ENCODE measurements at regions not wholly inside any gene's neighbourhood (a gene's known extent, or its start where the extent isn't known, plus 50 kb on each side); places are given as distances from the start of the nearest gene placed in this dataset.
"Not testable (repeated sequence)": the region's sequence is repeated elsewhere in the genome, so short reads cannot be mapped to it uniquely, and the experiment has no call there.

DNA sequence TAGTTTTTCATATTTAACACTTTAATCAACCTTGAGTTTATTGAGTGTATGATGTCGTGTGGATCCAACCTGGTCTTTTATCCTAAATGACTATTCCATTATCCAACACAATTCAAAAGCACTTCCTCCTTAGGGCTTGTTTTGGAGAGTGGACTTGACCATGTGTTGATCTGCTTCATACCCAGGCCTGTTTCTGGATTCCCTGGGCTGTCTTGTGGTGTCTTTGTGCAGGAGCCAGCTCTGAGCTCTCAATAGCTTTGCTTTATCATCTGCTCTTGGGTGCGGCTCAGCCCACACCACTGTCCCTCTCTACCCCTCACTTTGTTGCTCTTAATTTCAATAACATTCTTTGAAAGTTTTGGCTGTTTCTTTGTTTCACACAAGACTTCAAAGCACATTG is 70.9 kb upstream of the CHST15 start:
- peak; percentile 63 for DNase-seq (ENCODE audit: low spot score)

DNA sequence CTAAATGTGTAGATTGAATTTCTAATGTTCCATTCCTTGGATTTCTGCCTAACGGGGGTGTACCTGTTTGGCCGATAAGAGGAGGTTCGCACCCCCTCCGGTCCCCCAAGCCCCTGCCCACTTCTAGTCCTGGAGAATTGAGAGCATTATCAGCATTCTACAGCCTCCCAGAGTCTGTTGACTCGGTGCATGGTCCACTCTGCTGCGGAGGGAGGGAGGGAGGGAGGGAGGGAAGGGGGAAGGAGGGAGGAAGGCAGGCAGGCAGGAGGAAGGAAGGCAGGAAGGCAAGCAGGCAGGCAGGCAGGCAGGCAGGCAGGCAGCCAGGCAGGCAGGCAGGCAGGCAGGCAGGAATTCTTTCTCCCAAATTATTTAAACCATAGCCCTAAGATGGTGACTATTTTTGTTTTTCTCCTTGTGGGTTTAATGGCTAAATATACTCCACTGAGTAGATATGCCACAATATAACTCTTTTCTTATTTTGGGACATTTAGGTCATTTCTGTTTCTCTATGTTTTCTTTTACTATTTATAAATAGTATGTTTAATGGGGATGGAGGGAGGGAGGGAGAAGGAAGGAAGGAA is 69.5 kb upstream of the CHST15 start:
- no peak for DNase-seq (ENCODE audit: low spot score)

DNA sequence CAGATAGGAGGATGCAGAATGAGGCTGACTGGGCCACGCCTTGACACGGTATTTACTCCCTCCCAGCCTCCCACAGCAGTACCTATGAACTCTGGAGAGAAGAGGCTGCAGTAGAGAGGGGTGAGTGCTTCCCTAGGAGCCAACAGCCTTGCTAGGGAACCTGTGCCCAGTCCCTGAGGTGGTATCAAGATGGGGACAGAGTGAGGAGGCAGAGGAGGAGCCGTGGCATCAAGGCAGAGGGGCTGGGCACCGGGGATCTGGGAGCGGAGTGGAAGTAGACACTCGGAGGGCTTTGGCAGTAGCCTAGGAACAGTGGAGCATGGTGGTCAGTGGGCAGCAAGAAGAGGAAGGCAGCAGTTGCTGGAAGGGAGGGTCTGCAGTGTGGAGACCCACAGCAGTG is 68.7 kb upstream of the CHST15 start:
- DNase-seq (ENCODE audit: low spot score): no peak

DNA sequence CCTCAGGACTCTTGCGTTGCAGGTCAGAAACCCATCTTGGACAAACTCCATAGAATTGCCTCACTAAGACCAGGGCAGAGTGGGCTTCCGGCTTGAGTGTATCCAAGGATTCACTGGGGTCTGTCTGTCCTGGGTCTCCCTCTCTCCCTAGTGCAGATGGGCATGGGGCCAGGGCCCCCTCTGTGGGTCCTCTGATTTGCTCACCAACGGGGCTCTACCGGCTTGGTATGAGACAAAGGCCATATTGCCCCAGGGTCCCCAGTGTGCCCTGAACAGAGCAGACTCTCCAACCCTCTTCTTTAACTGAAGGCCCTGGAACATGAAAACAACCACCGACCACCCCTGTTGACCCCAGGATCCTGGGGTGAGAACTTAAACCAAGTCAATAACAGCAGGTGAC is 68.2 kb upstream of the CHST15 start:
- no peak for DNase-seq (ENCODE audit: low spot score)

DNA sequence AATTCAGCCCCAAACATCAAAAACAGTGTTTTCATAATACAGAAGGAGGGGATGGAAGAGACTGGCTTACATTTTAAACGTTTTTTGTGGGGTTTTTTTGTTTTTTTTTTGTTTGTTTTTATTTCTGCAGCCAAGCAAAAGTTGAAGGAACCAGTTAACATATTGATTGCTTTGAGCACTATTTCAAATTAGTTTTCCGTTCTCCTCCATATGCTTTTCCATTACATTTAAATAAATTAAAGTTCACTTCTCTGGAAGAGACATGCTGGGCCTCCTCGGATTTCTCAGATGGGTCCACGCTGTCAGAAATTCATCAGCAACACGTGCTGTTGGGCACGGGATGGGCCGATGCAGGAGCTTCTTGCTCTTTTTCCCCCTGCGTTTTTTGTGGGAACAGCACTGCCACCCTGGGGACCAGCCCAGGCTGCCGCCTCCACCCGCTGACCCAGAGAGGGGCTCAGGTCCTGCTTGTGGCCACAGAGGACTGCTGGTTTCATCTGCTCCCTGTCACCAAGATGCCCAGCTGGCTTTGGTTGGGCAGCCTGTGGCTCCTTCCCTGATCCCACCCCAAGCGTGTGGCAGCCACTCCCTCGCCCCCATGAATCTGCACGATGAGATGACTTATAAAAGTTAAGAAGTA is 67.7 kb upstream of the CHST15 start:
- DNase-seq (ENCODE audit: low spot score): no peak

DNA sequence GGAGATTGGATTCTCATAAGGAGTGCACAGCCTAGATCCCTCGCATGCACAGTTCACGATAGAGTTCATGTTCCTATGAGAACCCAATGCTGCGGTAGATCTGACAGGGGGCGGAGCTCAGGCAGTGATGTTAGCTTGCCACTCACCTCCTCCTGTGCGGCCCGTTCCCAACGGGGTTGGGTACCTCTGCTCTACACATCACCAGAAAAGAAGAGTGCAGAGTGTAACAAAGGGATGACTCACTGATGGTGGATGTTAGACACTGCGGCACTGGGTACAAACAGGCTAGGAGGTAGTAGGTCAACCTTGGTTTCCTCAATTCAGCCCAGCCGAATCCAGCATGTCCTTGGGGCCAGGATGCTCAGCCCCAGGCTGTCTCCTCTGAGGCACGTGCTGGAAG is 66.8 kb upstream of the CHST15 start:
- no peak for DNase-seq (ENCODE audit: low spot score)

DNA sequence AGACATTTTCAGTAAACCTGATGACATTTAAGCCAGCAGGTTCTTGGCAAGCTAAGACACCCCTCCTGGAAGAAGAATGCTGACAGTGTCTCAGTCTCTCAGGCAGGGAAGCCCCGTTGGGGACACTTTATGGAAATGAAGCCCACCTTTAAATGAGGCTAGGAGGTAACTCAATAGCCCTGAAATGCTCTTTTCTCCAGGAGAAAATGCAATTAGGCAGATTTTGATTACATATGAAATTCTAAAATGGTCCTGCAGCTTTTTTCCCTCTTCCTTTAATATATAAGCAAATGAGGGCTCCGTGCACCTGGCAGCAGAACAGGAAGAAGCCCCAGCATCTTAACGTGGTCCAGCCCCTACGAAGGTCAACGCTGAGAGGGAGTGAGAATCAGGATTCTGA is 65.8 kb upstream of the CHST15 start:
- no peak for DNase-seq (ENCODE audit: low spot score)

DNA sequence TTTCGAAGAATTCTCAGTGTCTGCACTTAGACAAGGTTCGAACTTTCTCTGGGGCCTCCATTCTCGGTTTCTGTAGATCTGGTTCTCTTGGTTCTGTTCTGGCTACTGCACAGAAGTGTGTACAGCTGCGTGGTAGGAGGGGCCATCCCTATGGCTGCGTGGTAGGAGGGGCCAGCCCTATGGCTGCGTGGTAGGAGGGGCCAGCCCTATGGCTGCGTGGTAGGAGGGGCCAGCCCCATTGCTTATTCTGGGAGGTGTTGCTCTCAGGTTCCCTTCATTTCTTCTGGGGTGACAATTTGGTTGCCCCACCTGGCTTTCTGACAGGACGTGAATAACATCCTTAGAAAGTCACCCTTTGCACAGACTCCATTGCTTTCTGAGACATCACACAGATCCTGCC is 65.2 kb upstream of the CHST15 start:
- no peak for DNase-seq (ENCODE audit: low spot score)

DNA sequence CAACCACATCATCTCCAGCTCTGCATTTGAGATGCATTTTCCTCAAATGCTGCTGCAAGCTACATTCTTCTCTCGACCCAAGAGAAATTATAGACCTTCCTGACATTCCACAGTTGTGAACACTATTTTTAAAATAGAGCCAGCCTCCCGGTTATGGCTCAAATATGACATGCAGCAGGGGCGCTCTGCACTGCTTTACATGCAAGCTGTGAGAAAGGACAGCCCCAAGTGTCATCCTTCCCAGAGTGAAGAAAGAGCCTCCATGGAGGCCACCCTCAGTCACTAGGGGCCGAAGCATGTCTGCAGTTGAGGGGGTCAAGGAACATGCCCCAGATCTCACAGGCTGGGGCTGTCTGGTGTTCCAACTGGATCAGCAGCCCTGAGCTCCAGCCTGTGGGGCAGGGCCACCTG is 63.9 kb upstream of the CHST15 start:
- no peak for DNase-seq (ENCODE audit: low spot score)

DNA sequence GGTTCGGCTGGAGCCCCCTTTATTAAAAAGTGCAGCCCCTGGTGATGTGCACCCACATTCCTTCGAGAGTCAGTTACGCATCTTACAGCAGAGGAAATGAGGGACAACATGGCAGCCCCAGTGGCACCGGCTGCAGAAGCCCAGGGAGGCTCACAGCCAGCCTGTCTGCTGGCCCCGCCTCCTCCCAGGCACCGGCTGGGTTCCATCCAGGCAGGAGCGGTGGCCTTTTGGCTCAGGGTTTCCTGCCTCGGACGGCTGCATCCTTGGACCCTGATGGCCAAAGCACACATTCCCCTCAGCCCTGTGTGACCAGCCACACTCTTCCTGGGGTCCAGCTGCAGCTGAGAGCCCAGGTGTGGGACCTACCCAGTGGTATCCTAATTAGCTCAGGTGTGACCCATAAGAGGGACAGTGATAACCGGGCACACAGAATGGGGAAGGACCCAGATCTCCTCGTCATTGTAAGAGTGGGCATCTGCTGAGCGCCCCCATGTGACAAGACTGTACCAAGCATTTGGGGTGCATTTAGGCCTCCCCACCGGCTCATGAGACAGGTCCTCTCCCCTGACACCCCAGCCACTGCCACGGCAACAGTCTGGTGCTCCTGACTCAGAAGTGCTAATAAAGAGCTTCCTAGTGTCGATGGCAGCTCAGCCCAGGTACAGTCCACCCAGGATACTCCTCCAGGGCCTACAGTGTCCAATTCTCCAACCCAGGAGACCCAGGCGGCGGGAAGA is 63.3 kb upstream of the CHST15 start:
- DNase-seq (ENCODE audit: low spot score): no peak

DNA sequence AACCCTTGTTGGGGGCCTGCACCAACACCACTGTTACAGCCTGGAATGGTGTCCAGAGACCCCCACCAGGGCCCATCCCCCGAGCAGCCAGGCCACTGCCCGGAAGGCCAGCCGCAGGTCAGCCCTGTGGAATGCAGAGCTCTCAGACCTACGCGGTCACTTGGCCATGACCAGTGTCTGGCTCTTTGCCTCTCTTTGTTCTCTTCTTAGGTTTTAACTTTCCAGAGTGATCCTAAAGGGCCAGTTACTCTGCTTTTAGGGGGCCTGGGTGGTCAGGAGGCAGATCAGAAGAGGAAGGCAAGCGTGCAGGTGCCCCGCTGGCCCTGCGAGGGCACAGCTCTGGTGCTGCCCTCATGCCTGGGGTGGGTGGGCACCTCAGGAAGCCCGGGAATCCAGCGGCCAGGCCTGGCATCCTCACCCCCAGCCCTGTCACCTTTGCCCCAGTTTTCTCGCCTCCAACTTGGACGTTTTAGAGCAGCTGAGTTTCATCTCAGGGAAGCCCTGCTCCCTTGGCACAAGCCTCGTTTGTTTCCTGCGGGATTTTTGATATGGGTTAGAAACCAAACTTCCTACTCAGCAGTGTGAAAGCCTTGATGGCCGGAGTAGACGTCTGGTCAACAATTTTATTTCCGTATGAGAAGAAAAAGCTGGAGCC is 62.5 kb upstream of the CHST15 start:
- DNase-seq (ENCODE audit: low spot score): no peak

DNA sequence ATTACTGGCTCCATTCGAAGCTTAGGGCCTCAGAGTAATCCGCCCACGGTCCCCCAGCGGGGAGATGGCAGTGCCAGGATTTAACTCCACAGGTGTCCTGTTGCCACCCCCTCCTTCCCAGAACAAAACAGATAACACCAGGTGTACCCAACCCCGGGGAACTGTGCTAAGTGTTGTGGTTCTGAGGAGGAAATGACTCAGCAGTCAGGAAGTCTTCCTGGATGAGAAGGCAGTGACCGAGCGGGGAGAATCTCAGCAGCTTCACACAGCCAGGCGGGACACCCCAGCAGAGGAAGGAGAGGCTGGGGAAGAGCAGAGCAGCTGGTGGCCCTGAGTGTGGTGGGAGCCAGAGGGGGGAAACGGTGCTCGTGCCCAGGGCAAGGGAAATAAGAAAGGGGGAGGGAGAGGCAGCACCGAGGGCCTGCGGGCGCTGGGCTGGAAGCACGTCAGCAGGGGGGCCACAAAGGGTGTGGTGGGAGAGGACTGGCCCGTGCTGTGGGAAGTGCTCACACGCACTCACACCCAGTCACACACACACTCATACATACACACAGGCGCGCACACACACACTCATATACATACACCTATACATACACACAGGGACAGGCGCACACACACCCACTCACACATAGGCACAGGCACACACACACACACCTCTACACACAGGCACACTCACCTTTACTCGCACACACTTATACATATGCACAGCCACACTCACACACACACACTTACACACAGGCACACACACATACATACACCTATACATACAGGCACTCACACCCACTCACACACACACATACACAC is 59.8 kb upstream of the CHST15 start:
- DNase-seq (ENCODE audit: low spot score): peak; percentile 26

DNA sequence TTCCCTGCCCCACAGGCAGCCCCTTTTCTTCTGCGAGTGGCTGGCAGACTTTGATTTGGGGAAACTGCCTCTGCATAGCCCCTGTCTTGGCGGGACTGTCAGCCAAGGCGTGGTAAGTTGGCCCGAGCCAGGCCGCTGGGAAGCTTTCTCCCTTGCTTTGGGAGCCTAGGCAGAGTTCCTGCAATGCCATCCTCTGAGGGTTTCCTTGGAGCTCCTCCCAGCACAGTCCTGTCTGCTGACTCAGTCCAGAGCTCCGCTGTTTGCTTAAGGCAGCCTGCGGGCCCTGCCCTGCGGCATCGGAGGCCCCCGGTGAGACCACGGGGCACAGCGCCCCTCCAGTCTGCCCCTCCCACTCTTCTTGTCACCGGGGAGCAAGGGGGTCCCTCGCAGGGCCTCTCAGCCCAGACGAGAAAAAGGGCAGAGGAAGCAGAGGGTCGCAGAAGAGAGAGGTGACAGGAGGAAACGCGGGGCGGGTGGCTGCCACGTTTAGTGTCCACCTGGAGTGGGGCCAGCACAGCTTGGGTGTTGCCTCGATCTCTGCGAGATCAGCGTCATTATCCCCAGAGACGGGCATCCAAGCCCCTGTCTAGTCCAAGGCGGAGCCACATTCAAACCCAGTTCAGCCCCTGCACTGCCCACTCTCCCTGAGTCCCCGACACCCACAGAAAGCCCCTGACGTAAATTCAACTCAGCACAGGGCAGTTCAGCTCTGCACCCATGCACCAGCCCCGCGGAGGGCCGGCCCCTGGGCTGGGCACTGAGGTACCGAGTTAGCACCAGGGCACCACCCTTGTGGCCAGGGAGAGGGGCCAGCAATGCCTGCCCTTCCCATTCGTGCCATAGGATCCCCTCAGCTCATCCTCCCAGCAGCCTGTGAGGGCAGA is 59.0 kb upstream of the CHST15 start:
- DNase-seq (ENCODE audit: low spot score): peak; percentile 15

DNA sequence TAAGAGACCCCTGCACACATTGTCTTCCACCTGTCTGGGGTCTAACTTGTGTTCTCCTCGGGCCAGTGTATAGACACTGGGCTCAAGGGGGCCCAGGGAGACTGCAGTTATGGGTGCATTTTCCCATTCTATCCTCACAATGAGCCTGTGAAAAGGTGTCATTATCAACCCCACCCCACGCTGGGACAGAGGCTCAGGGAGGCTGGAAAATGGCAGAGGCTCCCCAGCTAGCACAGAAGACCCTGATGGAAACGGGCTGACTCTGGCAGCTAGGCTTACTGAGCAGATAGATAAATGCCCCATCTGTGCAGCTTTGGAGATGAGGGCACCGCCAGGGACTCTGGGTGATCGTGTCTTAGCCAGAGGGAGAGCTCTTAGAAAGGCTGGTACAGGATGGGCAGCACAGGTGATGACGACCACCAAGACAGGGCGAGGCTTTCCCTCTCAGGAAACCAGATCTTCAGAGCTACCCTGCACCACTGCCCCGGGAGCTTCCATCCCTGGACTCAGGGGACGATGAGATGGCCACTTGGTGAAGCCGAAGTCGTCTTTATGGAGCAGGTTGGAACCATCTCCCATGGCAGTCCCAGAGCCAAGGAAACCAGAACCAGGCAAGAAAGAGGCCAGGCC is 58.2 kb upstream of the CHST15 start:
- no peak for DNase-seq (ENCODE audit: low spot score)

DNA sequence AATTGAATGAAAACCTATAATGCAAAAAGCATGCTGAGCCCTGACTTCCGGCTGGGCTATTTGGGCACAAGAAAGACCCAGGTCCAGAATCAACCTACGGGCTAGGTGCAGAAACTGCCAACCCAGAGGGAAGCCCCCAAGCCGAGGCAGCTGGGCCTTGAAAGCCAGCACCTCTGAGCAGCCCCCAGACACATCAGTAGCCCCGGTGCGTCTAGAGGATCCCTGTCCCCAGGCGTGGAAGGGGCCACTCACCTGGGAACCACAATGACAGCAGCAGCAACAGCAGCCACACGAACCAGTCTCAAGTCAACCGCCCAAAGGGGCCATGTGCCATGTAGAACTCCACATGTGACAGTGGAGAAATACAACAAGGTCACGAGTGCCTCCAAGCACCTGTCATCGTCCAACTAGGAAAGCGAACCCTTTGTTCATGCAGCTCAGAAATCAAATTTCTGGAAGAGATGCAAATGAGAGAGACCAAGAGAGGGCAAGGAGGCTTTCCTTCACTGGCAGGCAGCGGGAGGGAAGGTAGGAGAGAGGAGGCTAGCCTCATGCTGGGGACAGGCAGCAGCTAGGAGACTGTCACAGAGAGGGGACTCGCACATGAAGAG is 57.5 kb upstream of the CHST15 start:
- no peak for DNase-seq (ENCODE audit: low spot score)

DNA sequence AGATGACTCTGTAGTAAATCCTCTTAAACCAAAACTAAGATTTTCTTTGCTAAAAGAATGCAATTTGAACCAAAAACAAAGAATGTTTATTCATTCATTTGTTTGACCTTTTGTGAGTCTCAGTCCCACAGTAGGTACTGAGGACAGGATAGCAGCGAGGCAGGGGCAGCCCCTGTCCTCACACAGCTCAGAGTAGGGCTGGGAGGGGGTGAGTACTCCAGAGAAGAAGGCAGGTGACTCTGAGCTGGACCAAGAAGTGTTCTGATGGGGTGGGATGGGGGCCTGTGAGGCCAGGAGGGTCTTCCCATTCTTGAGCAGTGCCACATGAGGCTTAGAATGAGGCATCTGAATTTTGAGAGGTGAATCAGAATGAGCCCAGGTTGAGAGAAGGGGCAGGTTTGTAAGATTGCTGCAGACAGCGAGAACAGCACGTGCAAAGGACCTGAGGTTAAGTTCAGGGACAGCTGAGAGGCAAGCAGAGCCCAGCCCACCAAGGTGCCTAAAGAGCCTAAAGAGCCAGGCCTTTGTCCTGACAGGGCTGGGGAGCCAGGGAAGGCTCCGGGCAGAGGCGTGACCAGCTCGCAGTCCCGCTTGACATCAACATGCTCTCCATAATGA is 56.9 kb upstream of the CHST15 start:
- DNase-seq (ENCODE audit: low spot score): no peak

DNA sequence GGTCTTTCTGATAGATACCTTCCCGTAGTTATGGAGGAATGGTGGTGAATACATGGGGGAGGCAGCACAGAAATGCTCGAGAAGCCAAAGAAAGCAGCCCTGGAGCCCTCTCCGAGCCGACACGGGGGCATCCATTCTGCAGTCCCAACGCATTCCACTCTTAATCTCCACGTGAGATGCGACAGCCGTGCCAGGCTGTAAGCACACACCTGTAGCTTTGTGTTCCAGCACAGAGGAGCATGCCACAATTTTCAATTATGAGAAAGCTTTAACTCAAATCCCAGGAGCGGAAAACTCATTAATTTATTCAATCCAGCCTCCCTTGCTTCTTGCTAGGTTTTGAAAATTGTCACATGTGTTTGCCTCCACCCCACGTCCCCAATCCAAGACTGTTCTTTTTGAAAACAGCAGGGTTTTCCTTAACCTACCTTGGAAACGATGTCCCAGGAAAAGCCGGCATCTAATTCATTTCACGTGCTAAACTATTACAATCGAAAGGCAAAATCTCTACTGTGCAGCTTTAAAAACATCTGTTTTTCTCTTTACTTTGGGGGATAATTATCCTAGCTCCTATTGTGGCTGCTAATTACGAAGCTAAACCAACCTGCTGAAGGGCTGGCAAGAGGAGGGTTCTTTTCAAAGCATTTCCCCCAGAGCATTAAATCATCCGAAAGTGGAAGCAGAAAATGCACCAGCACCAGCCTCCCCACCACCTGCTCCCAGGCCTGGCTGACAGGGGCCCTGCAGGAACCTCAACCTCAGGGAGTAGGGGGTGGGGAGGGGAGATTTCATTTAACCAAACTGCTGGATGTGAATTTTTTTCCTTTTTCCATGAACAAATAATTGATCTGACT is 56.0 kb upstream of the CHST15 start:
- no peak for DNase-seq (ENCODE audit: low spot score)

DNA sequence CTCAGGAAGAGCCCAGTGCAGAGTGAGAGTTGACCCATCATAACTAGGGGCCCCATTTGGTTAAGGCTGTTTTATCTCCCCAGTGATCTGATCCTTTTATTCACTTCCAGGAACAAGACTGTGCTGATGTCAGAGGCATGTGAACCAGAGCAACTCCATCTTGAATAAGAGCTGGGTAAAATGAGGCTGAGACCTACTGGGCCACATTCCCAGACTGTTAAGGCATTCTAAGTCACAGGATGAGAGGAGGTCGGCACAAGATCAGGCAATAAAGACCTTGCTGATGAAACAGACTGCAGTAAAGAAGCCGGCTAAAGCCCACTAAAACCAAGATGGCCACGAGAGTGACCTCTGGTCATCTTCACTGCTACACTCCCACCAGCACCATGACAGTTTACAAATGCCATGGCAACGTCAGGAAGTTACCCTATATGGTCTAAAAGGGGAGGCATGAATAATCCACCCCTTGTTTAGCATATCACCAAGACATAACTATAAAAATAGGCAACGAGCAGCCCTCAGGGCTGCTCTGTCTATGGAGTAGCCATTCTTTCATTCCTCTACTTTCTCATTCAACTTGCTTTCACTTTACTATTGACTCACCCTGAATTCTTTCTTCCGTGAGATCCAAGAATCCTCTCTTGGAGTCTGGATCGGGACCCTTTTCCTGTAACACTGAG is 55.3 kb upstream of the CHST15 start:
- not testable (repeated sequence) for DNase-seq (ENCODE audit: low spot score)
